ENCODE measurements at regions not wholly inside any gene's neighbourhood (a gene's known extent, or its start where the extent isn't known, plus 50 kb on each side); places are given as distances from the start of the nearest gene placed in this dataset.

DNA sequence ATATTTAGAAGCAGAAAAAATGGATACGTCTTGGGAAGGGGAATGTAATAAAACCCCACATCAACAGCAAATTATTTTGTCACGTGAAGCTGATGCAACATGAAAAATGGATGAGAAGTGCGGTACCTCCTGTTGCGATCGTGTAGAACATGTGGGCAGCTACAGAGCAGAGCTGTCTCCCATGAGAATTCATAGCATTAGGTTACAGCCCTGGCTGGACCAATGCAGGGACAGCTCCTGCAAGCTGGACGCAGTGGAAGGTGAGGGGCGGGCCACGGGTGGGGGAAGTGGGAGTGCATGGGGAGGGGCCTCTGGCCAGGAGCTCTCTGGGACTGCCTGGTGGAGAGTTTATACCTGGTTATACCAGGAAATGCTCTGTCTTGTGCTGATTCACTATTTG, 120.3 kb downstream of the GATA3 start:
- no peak for TF ChIP-seq POLR2A (IDR thresholded peaks at IDR 0.05; ENCODE audit: low read length)
- TF ChIP-seq GATA1 (IDR thresholded peaks at IDR 0.05; ENCODE audit: low read depth, low read length): no peak
